Testis (tissue), 2 donors: ENCODE measurements at regions not wholly inside any gene's neighbourhood (a gene's known extent, or its start where the extent isn't known, plus 50 kb on each side); places are given as distances from the start of the nearest gene placed in this dataset.

Source experiments
- POLR2A ChIP-seq: fragments of 450-650 bp; IDR thresholded peaks from one replicate; pipeline ENCODE4 v1.6.1; 2017; ENCODE audit warnings: antibody characterized with exemption, mild to moderate bottlenecking, moderate library complexity
- TF ChIP-seq, protein P1 (sequence below), 3 experiments: fragments of 450-650 bp in 2 of 3; fragments of 200-600 bp in 1 of 3; sonication (generic) in 1 of 3; IDR thresholded peaks; one replicate each; pipeline ENCODE4 v1.5.1; 2016 to 2019; ENCODE audit warnings: antibody characterized with exemption in 3 of 3, mild to moderate bottlenecking in 2 of 3, moderate library complexity in 1 of 3

DNA sequence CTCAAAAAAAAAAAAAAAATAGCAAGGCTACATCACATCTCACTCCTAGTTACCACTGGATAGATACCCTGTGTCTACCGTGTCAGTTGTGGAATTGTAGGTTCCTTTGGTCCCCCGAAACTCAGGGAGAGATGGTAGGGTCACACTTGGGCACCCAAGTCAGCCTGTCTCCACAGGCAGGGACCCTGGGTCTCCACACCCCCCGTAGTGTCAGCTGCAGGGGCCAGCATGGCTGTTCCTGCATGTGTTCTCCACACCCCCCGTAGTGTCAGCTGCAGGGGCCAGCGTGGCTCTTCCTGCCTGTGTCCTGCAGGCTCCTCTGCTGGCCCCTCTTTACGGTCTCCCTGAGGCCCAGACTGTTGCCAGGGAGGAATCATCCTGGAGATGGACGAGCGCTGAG lies 282.1 kb downstream of the BRD1 start:
- TF ChIP-seq, protein P1, sequence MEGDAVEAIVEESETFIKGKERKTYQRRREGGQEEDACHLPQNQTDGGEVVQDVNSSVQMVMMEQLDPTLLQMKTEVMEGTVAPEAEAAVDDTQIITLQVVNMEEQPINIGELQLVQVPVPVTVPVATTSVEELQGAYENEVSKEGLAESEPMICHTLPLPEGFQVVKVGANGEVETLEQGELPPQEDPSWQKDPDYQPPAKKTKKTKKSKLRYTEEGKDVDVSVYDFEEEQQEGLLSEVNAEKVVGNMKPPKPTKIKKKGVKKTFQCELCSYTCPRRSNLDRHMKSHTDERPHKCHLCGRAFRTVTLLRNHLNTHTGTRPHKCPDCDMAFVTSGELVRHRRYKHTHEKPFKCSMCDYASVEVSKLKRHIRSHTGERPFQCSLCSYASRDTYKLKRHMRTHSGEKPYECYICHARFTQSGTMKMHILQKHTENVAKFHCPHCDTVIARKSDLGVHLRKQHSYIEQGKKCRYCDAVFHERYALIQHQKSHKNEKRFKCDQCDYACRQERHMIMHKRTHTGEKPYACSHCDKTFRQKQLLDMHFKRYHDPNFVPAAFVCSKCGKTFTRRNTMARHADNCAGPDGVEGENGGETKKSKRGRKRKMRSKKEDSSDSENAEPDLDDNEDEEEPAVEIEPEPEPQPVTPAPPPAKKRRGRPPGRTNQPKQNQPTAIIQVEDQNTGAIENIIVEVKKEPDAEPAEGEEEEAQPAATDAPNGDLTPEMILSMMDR (IDR thresholded peaks at IDR 0.05) = no peak
- TF ChIP-seq POLR2A = no peak
